ENCODE measurements at regions not wholly inside any gene's neighbourhood (a gene's known extent, or its start where the extent isn't known, plus 50 kb on each side); places are given as distances from the start of the nearest gene placed in this dataset.

GRCh38 chr3:180340395-180340794 lies 261.6 kb upstream of the TTC14 start:
- TF ChIP-seq CTCF (IDR thresholded peaks at IDR 0.05; ENCODE audit: low read length) (no peak), EZH2 (IDR thresholded peaks at IDR 0.05; ENCODE audit: borderline replicate concordance, low read length) (no peak)

Data from OCI-LY1 (cell line).